H9 (cell line): ENCODE measurements at regions not wholly inside any gene's neighbourhood (a gene's known extent, or its start where the extent isn't known, plus 50 kb on each side); places are given as distances from the start of the nearest gene placed in this dataset.

Experiments
- DNase-seq: peaks from one replicate; pipeline ENCODE4 v3.0.0-alpha.2; 2017
- H2AFZ ChIP-seq: one replicate; pipeline ENCODE4 v1.6.1; 2013; ENCODE audit warnings: mild to moderate bottlenecking, low read length, control low read depth, moderate library complexity
- H2AK5ac ChIP-seq: 2 replicates; pipeline ENCODE4 v1.6.1; 2013; ENCODE audit warnings: low read length, control low read depth, mixed read lengths; ENCODE audit not compliant: insufficient read length
- H2BK120ac ChIP-seq: one replicate; pipeline ENCODE4 v1.6.1; 2013; ENCODE audit warnings: low read depth, mild to moderate bottlenecking, low read length, control low read depth, inconsistent platforms; ENCODE audit not compliant: poor library complexity, severe bottlenecking
- H2BK12ac ChIP-seq: 2 replicates; pipeline ENCODE4 v1.6.1; 2013; ENCODE audit warnings: low read length, control low read depth, mixed read lengths, low read depth; ENCODE audit not compliant: insufficient read length
- H2BK15ac ChIP-seq: 2 replicates; pipeline ENCODE4 v1.6.1; 2013; ENCODE audit warnings: low read depth, low read length, control low read depth
- H2BK20ac ChIP-seq: one replicate; pipeline ENCODE4 v1.6.1; 2013; ENCODE audit warnings: low read depth, mild to moderate bottlenecking, low read length, control low read depth, inconsistent platforms; ENCODE audit not compliant: poor library complexity, severe bottlenecking
- H2BK5ac ChIP-seq: 2 replicates; pipeline ENCODE4 v1.6.1; 2013; ENCODE audit warnings: low read length, control low read depth, mixed read lengths; ENCODE audit not compliant: insufficient read length
- H3K14ac ChIP-seq: 2 replicates; pipeline ENCODE4 v1.6.1; 2013; ENCODE audit warnings: low read length, control low read depth; ENCODE audit not compliant: insufficient read depth
- H3K18ac ChIP-seq: 2 replicates; pipeline ENCODE4 v1.6.1; 2013; ENCODE audit warnings: low read depth, mild to moderate bottlenecking, mixed read lengths, low read length, control low read depth; ENCODE audit not compliant: insufficient read length
- H3K23ac ChIP-seq: 2 replicates; pipeline ENCODE4 v1.6.1; 2013; ENCODE audit warnings: low read length, control low read depth, mixed read lengths, low read depth; ENCODE audit not compliant: insufficient read length
- H3K23me2 ChIP-seq: 2 replicates; pipeline ENCODE4 v1.6.1; 2013; ENCODE audit warnings: low read depth, mild to moderate bottlenecking, mixed read lengths, low read length, control low read depth; ENCODE audit not compliant: insufficient read length, poor library complexity, severe bottlenecking
- H3K27ac ChIP-seq: 2 replicates; pipeline ENCODE4 v1.5.1; 2013; ENCODE audit warnings: low read length, control low read depth, mixed read lengths, low read depth; ENCODE audit not compliant: insufficient read length
- H3K27me3 ChIP-seq: 2 replicates; pipeline ENCODE4 v1.6.1; 2013; ENCODE audit warnings: low read length, control low read depth, inconsistent platforms; ENCODE audit not compliant: insufficient read depth
- H3K4ac ChIP-seq: 2 replicates; pipeline ENCODE4 v1.6.1; 2013; ENCODE audit warnings: low read depth, mild to moderate bottlenecking, control low read depth, inconsistent platforms, low read length, moderate library complexity
- H3K4me1 ChIP-seq: 2 replicates; pipeline ENCODE4 v1.6.1; 2013; ENCODE audit warnings: low read length, control low read depth, inconsistent platforms; ENCODE audit not compliant: insufficient read depth
- H3K4me2 ChIP-seq: 2 replicates; pipeline ENCODE4 v1.6.1; 2013; ENCODE audit warnings: low read length, control low read depth, mixed read lengths; ENCODE audit not compliant: insufficient read length, insufficient read depth
- H3K56ac ChIP-seq: 2 replicates; pipeline ENCODE4 v1.6.1; 2013; ENCODE audit warnings: low read depth, mild to moderate bottlenecking, mixed read lengths, low read length, control low read depth; ENCODE audit not compliant: insufficient read length
- H3K79me1 ChIP-seq: 2 replicates; pipeline ENCODE4 v1.6.1; 2013; ENCODE audit warnings: low read depth, mild to moderate bottlenecking, moderate library complexity, low read length, control low read depth, inconsistent platforms; ENCODE audit not compliant: insufficient read depth, poor library complexity, severe bottlenecking
- H3K79me2 ChIP-seq: 2 replicates; pipeline ENCODE4 v1.6.1; 2013; ENCODE audit warnings: low read length, control low read depth, inconsistent platforms; ENCODE audit not compliant: insufficient read depth
- H3K9ac ChIP-seq: 2 replicates; pipeline ENCODE4 v1.6.1; 2013; ENCODE audit warnings: low read length, control low read depth, mixed read lengths; ENCODE audit not compliant: insufficient read length; ENCODE audit errors: extremely low read depth
- H3K9me3 ChIP-seq: one replicate; pipeline ENCODE4 v1.6.1; 2013; ENCODE audit warnings: low read depth, low read length, inconsistent platforms; ENCODE audit not compliant: control insufficient read depth
- H3T11ph ChIP-seq: one replicate; pipeline ENCODE4 v1.6.1; 2013; ENCODE audit warnings: mild to moderate bottlenecking, low read length, control low read depth, inconsistent platforms
- H4K20me1 ChIP-seq: one replicate; pipeline ENCODE4 v1.6.1; 2013; ENCODE audit not compliant: control insufficient read depth, insufficient read length, insufficient read depth
- H4K5ac ChIP-seq: 2 replicates; pipeline ENCODE4 v1.6.1; 2013; ENCODE audit warnings: low read depth, mild to moderate bottlenecking, mixed read lengths, low read length, control low read depth; ENCODE audit not compliant: insufficient read length
- H4K8ac ChIP-seq: replicated peaks from 2 replicates; pipeline ENCODE4 v1.6.1; 2013; ENCODE audit warnings: low read length, control low read depth, mixed read lengths, low read depth; ENCODE audit not compliant: insufficient read length
- H4K91ac ChIP-seq: 2 replicates; pipeline ENCODE4 v1.6.1; 2013; ENCODE audit warnings: low read depth, mild to moderate bottlenecking, moderate library complexity, mixed read lengths, low read length, control low read depth; ENCODE audit not compliant: insufficient read length
- H3K27ac Mint-ChIP-seq, 3 experiments: 2 replicates in 2 of 3; 3 replicates in 1 of 3; pipeline ENCODE4 v1.8.0; 2020 to 2021; ENCODE audit warnings: mixed read lengths in 3 of 3, mild to moderate bottlenecking in 1 of 3, moderate library complexity in 1 of 3
- H3K27me3 Mint-ChIP-seq: 2 replicates; pipeline ENCODE4 v1.8.0; 2021; ENCODE audit warnings: low read depth, mild to moderate bottlenecking, moderate library complexity, mixed read lengths
- H3K36me3 Mint-ChIP-seq, 3 experiments: 2 replicates in 2 of 3; 3 replicates in 1 of 3; pipeline ENCODE4 v1.8.0; 2020 to 2021; ENCODE audit warnings: low read depth in 3 of 3, mixed read lengths in 3 of 3; ENCODE audit not compliant: insufficient read depth in 1 of 3
- H3K4me1 Mint-ChIP-seq, 2 experiments: 2 replicates each; pipeline ENCODE4 v1.8.0; 2020; ENCODE audit warnings: mixed read lengths in 2 of 2
- H3K4me3 Mint-ChIP-seq, 2 experiments: 2 replicates in 1 of 2; 3 replicates in 1 of 2; pipeline ENCODE4 v1.8.0; 2020 to 2021; ENCODE audit warnings: mild to moderate bottlenecking in 2 of 2, mixed read lengths in 2 of 2, moderate library complexity in 1 of 2
- H3K9me3 Mint-ChIP-seq, 2 experiments: 2 replicates in 1 of 2; 3 replicates in 1 of 2; pipeline ENCODE4 v1.8.0; 2020; ENCODE audit warnings: mild to moderate bottlenecking in 2 of 2, mixed read lengths in 2 of 2, moderate library complexity in 1 of 2
- CTCF ChIP-seq: fragments of 200-600 bp; sonication (generic); conservative IDR thresholded peaks from 3 replicates; pipeline ENCODE4 v1.8.0; 2021; ENCODE audit warnings: antibody characterized with exemption, mild to moderate bottlenecking
- WGBS: extraction: QIAGEN DNeasy Blood & Tissue Kit; methylation state at CpG from one replicate; pipeline ENCODE4 v1.1.7; 2013; ENCODE audit warnings: missing lambda C conversion rate, low lambda C conversion rate, mixed read lengths; ENCODE audit not compliant: insufficient read length; ENCODE audit errors: extremely low coverage; 5-methylcytosine and 5-hydroxymethylcytosine counted together

DNA sequence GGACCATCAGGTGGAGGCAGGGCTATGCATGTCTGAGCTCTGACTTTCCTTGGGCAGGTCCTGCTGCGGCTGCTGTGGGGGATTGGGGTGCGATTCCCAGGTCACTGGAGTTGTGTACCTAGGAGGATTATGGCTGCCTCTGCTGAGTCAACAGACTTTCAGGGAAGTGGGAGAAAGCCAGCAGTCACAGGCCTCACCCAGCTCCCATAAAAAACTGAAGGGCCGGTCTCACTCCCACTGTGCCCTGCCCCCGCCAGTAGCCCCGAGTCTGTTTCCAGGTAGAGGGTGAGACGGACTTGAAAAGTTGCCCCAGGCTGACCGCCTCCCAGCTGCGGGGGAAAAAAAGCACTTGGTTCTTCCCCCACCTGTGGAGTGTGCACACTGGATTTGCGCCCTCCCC is 76.7 kb downstream of the FAM170A start:
- no peak overlapping the region for H3K4me3 Mint-ChIP-seq
- WGBS: no CpG with 5 or more reads among the region's 9 CpGs
- Histone ChIP-seq H3K4ac (no peak overlapping the region), H4K8ac (no peak overlapping the region), H4K91ac (no peak overlapping the region), H2BK15ac (no peak overlapping the region), H3K23ac (no peak overlapping the region), H3T11ph (no peak overlapping the region), H3K18ac (no peak overlapping the region), H3K79me2 (no peaks in the 10 kb centered on the region), H3K14ac (no peak overlapping the region), H3K79me1 (no peaks in the 10 kb centered on the region), H2BK20ac (no peak overlapping the region), H3K23me2 (no peaks in the 10 kb centered on the region), H3K9ac (no peak overlapping the region), H2BK5ac (no peak overlapping the region), H3K4me1 (no peaks in the 10 kb centered on the region), H2AFZ (no peak overlapping the region), H2BK12ac (no peak overlapping the region), H4K20me1 (no peaks in the 10 kb centered on the region), H3K56ac (no peak overlapping the region), H3K27me3 (no peaks in the 10 kb centered on the region), H2AK5ac (no peak overlapping the region), H3K4me2 (no peak overlapping the region), H3K9me3 (no peaks in the 10 kb centered on the region), H3K27ac (no peak overlapping the region), H4K5ac (no peak overlapping the region), H2BK120ac (no peak overlapping the region)
- DNase-seq: no peak
- H3K4me1 Mint-ChIP-seq: peaks cover 3 to 5% of the 10 kb centered on the region in 2 experiments; a peak in 1 of 4 replicates
- no peak overlapping the region; a peak in 1 of 7 replicates for H3K27ac Mint-ChIP-seq
- no peaks in the 10 kb centered on the region for H3K36me3 Mint-ChIP-seq
- H3K9me3 Mint-ChIP-seq: peaks cover 0 to 2% of the 10 kb centered on the region in 2 experiments; a peak in 1 of 5 replicates
- H3K27me3 Mint-ChIP-seq: no peaks in the 10 kb centered on the region; the same call in 1 of the 2 replicates
- TF ChIP-seq CTCF: no peak
